ENCODE measurements at regions not wholly inside any gene's neighbourhood (a gene's known extent, or its start where the extent isn't known, plus 50 kb on each side); places are given as distances from the start of the nearest gene placed in this dataset.

- FAIRE-seq (no peak), DNase-seq (ENCODE audit: low read depth) (no peak)
- H3K36me3 ChIP-seq (ENCODE audit: control insufficient read depth, insufficient read depth, low read length): no peaks in the 10 kb centered on the region
- no peak for TF ChIP-seq CTCF (IDR thresholded peaks at IDR 0.05; ENCODE audit: insufficient read depth, low read length, severe bottlenecking)
- H3K4me3 ChIP-seq (ENCODE audit: low read depth, low read length): no peak overlapping the region
- no peaks in the 10 kb centered on the region for H3K27me3 ChIP-seq (ENCODE audit: control insufficient read depth, insufficient read depth, low read length)
These were observed 221.8 kb upstream of the JUN start for GRCh38 chr1:59005491-59006288.

GRCh38 chr1:59006289-59006658 is 222.4 kb upstream of the JUN start:
- DNase-seq (ENCODE audit: low read depth): peak; percentile 63
- peak; percentile 62 for FAIRE-seq
- Histone ChIP-seq H3K27me3 (ENCODE audit: control insufficient read depth, insufficient read depth, low read length) (no peaks in the 10 kb centered on the region), H3K4me3 (ENCODE audit: low read depth, low read length) (no peak overlapping the region), H3K36me3 (ENCODE audit: control insufficient read depth, insufficient read depth, low read length) (no peaks in the 10 kb centered on the region)
- TF ChIP-seq CTCF (IDR thresholded peaks at IDR 0.05; ENCODE audit: insufficient read depth, low read length, severe bottlenecking): no peak

- Histone ChIP-seq H3K36me3 (ENCODE audit: control insufficient read depth, insufficient read depth, low read length) (no peaks in the 10 kb centered on the region), H3K4me3 (ENCODE audit: low read depth, low read length) (no peak overlapping the region), H3K27me3 (ENCODE audit: control insufficient read depth, insufficient read depth, low read length) (no peaks in the 10 kb centered on the region)
- TF ChIP-seq CTCF (IDR thresholded peaks at IDR 0.05; ENCODE audit: insufficient read depth, low read length, severe bottlenecking): no peak
- FAIRE-seq (no peak), DNase-seq (ENCODE audit: low read depth) (no peak)
These were observed 223.1 kb upstream of the JUN start for GRCh38 chr1:59006932-59007331.

- TF ChIP-seq CTCF (IDR thresholded peaks at IDR 0.05; ENCODE audit: insufficient read depth, low read length, severe bottlenecking): no peak
- H3K36me3 ChIP-seq (ENCODE audit: control insufficient read depth, insufficient read depth, low read length): no peaks in the 10 kb centered on the region
- H3K4me3 ChIP-seq (ENCODE audit: low read depth, low read length): no peak overlapping the region
- no peaks in the 10 kb centered on the region for H3K27me3 ChIP-seq (ENCODE audit: control insufficient read depth, insufficient read depth, low read length)
- FAIRE-seq: no peak
- DNase-seq (ENCODE audit: low read depth): no peak
These were observed 223.6 kb upstream of the JUN start for GRCh38 chr1:59007429-59007819.

GRCh38 chr1:59007820-59008598 is 224.2 kb upstream of the JUN start:
- Histone ChIP-seq H3K27me3 (ENCODE audit: control insufficient read depth, insufficient read depth, low read length) (no peaks in the 10 kb centered on the region), H3K4me3 (ENCODE audit: low read depth, low read length) (no peak overlapping the region), H3K36me3 (ENCODE audit: control insufficient read depth, insufficient read depth, low read length) (no peaks in the 10 kb centered on the region)
- TF ChIP-seq CTCF (IDR thresholded peaks at IDR 0.05; ENCODE audit: insufficient read depth, low read length, severe bottlenecking): no peak
- DNase-seq (ENCODE audit: low read depth) (no peak), FAIRE-seq (no peak)
